ENCODE measurements at regions not wholly inside any gene's neighbourhood (a gene's known extent, or its start where the extent isn't known, plus 50 kb on each side); places are given as distances from the start of the nearest gene placed in this dataset.

DNA sequence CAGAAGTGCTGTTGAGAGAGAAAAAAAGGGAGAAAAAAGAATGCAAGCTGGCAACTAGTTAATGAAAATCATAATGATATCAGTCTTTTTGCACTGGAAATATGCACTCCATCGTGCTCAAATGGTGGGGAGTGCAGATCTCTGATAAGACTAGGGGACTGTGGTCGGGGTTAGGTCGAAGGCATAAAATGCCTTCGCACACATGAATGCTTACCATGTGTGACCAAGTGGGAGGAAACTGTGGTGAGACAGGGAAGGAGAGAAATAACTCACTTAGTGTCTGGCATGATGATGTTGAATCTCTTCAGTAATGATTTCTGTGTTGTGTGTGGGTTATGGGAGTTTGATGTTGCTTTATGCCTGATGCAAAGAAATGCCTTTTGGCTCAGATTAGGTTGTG, 358.9 kb downstream of the FBXO8 start:
- DNase-seq, result peak in 1 of 5 donors; percentile 6

DNA sequence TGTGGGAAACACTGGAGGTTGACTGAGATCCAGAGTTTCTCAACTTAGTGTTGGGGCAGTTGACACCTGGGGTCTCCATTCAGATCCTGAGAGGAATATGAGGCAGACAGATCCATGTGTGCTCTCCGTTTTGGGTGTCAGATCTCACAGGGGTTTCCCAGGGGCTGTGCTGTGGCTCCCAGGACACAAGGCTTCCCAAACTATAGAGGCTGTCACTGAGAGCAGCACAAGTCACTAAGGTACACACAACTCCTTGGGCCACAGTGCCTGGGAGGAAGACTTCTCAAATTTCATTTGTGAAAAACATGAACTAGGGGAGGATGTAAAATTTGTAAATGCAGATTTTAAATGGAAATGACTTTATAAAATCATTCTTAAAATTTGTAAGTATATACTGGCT, 363.6 kb downstream of the FBXO8 start:
- no peak for DNase-seq

DNA sequence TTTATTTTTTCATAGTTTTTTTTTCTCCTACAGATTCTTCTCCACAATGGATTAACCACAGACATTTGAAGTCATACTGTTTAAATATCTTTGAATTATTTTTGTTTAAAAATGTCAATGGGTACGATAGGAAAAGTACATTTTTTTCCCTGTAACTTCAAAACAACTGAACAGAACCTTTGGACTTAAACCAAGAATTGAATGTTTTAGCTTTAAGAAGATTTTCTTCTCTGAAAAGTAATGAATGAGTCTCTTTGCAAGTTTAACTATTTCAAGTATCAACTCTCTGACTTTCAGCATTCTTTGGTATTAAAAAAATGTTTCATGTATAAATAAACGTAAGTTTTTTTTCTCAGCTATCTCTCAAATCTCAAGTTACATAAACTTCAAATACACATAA, 364.3 kb downstream of the FBXO8 start:
- DNase-seq, result no peak

DNA sequence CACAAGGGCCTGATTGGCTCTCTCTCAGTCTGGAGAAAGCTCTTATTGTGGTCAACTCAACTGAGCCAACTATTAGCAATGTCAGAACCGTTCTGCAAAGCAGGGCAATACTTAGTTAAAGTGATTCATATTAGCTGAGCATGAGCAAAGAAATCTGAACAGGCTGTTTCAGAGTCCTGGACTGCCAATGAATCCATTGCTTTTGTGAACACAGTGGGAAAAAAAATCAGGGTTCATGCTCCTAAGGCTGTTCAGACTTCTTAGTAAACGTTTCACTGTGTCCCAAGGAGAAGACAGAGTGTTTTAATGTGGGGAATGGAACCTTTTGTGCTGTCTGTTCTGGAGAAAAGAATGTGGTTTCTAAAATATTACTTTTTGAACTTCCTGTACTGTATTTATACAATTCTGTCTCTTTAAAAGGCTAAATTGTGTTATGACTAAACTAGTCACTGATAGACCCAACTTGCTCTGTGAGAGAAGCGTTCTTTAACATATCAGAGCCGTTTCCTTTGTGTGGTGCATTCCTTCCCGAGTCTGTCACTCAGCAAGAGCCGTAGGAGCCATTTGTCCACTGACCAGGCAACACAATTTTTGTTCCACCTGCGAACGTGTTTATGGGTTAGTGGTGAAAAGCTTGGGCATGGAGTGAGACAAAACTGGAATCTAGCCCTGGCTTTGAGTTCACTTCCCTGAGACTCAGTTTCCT, 366.1 kb downstream of the FBXO8 start:
- DNase-seq, result no peak

DNA sequence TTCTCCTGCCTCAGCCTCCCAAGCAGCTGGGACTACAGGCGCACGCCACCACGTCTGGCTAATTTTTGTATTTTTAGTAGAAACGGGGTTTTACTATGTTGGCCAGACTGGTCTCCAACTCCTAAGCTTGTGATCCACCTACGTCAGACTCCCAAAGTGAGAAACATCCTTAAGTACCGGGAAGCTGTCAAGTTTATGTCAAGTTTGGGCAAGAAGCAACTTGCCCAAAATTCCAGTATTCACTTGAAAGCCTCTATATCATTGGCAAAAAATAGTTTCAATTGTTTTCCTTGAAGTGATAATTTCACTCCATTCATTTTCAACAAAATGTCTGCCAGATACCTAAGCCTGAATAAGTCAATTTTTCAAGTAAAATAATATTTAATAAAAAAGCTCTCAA, 370.0 kb downstream of the FBXO8 start:
- no peak for DNase-seq

DNA sequence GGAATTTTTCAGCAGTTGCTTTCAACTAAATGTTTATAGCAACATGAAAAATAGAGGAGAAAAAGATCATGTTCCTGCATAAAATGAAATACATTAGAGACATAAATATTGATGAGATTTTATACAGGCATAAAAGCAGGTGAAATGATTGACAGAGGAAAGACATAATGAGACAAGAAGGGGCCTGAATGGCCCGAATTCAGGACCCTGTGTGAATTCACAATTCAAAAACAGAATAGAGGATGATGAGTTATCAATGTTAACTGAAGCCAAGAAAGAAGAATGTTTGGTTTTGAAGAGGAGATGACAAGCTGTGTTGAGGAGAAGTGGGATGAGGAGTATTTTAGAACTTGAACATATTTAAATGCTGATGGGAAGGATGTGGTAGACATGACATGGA, 371.1 kb downstream of the FBXO8 start:
- DNase-seq, result no peak

DNA sequence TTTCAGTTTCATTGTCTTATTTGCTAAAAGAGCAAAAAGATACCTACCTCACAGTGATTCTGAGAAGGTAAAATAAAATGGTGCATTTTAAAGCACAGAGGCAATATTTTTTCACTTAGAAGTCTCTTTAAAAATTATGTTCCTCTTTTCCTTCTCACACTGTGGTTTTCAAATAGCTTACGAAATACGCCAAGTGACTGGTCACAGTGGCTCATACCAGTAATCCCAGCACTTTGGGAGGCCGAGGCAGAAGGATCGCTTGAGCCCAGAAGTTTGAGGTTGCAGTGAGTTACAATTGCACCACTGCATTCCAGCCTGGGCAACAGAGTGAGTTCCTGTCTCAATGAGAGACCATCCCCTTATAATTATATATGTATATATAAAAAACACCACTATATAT, 372.6 kb downstream of the FBXO8 start:
- no peak for DNase-seq

DNA sequence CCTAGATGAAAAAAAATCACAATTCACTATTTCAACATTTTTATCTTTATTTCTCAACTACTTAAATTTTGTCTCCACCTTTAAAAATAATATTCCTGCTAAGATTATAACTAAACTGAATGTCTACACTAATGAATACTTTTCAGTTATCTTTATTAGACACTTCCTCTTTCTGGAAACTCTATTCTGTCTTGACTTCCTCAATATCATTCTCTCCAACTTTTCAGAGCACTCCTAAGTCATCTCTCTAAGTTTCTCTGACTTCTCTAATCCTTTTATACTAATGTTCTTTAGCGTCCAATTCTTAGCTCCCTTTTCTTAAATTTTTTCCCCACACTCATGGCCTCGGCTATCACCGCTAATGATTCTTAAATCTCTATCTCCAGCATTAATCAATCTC, 374.2 kb downstream of the FBXO8 start:
- DNase-seq, result no peak

DNA sequence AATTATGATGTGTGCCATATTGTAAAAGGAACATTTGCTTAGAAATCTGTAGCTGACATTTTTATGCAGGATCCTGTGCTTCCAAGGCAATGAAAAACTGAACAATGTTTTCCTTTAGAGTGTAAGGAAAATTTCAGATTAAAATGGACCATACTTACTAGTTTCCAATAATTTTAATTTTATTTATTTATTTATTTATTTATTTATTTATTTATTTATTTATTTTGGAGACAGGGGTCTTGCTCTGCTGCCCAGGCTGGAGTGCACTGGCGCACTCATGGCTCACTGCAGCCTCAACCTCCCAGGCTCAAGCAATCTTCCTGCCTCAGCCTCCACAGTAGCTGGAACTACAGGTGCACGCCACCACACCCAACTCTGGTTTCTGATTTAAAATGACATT, 369.8 kb upstream of the HAND2 start:
- DNase-seq, result no peak

DNA sequence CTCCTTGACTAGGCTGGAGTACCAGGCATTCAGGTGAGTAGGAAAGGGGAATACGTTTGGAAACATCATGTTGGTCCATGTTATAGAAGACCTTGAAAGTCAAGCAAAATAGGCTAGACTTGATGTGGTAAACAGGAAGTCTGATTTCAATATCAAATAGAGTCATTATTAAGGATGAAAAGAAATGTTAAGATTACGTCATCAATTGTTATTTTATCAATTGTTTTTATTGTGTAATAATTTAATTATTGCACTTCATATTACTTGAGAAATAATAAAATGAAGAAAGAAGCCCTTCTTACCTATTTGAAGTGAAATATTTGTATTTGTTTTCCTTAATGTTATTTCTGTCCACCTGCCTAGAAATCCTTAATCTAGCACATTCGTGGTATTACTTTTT, 361.0 kb upstream of the HAND2 start:
- no peak for DNase-seq

DNA sequence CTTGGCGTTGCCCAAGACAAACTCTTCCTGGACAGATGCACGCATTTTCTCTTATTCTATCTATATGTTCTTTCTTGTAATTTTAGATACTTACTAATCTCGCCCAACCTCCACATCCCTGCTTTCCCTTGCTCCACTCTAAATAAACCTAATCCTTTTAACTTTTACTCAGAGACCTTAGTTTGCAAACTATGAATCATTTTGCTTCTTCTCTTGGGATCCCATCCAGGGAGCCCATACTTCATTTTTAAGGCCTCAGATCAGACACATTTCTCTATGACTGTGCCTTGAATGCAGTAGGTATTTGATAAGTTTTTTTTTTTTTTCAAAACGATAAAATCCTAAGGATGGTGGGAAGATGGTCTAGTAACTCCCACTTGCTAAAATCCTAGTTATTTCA, 353.8 kb upstream of the HAND2 start:
- DNase-seq, result no peak

DNA sequence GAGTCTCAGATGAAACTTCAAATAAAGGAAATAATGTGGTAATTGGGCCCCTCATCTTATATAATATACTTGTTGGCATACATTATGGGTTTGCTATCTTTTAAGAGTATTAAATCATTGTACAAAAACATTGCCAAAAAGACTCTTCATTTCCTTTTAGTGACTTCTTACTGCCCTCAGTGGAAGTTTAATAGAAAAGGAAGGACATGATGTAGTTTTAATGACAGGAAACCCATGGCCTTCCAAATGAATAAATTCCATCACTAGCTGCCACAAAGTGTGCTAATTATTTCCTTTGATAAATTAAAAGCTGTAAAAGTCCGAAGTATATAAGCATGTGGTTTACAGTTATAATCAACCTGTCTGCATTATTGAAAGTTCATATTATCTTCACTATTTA, 350.9 kb upstream of the HAND2 start:
- DNase-seq, result no peak

DNA sequence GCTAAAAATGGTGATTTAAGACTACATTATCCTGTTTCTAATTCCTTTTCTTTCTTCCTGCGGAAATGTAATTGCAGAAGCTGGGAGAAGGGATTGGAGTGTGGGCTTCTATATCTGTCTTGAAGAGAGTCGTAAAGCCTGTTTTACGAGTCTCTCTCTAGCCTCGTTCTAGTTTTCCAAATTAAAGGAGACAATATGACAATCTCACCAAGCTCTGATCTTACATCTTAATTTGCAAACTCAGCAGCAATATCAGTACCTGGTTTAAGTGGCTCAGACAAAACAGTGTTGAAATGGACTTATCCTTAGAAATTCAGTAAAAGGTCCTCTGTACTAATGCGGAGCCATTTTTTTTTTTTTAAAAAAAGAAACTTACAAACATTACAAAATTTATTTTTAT, 349.5 kb upstream of the HAND2 start:
- DNase-seq, result no peak

DNA sequence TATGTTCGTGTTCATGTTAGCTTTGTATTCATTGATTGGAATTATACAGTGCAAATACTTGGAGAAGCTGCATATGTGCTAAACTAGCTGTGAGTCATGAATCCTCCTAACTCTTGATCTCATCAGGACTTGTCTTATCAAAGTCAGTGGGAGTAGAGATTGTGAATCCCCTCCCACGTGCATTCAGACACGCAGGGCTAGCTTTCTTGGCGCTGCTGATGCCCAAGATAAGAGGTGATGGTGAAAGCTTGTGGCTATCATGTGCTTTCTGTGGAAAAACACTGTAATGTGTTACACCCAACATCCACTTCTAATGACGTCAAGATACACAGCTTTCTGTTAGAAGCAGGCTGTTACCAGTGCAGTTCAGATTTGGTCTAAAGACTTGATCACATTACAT, 348.7 kb upstream of the HAND2 start:
- DNase-seq, result no peak

DNA sequence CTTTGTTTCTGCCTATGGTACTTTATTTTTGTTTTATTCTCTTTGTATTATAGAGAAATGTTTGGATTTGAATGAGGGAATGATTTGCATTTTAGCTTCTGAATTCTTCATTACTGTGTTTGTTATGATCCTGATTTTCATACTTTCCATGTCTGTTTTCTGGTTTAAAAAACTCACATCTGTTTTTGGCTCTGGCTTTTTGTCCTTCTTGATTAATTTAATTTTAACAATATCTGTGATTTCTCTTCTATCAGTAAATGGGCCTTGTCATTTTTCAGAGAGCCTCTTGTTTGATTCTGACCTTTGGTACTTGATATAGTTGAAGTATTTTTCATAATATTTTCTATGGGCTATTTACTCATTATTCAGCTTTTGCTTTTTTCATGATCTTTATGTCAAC, 341.6 kb upstream of the HAND2 start:
- no peak for DNase-seq

DNA sequence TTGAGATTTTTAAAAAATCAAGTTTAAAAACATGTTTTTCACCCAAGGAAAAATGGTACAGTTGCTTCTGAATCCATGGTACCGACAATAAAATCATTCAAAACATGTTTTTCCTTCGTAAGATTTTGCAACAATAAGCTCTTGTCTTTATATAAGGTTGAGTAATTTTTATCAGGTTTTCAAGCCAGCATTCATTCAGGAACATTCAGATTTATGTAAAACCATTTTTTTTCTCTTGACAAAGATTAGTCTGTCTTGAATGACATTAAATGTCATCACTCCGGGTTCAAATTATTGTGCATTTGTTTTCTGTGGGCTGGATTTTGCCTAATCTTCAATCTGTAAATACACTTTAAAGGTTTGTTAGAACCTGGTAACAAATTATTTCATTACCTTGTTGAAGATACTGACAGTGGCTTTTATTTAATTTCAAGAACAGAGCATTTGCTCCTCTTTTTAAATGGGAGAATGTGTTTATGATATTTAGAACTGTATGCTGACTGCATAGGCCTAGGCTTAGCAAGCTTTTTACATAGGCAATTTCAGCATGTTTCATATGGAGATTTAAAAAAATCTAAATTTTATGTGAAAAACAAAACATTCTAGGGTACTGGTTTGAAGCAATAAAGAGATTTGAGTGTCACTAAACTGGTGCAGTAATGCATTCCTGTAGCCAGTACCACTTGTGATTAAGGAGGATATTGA, 336.4 kb upstream of the HAND2 start:
- DNase-seq, result no peak

DNA sequence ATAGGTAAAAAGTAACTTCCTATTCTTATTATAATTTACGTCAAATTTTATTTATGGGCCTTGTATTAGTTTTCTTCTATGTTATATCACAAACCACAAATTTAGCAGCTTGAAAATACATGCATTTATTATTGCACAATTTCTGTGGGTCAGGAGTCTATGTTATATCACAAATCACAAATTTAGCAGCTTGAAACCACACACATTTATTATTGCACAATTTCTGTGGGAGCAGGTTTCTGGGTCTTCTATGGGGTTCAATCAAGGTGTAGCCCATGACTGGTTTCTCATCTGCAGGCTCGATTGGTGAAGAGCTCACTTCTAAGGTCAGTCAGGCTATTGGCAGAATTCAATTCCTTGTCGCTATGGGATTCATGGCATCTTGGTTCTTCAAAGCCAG, 332.7 kb upstream of the HAND2 start:
- no peak for DNase-seq

DNA sequence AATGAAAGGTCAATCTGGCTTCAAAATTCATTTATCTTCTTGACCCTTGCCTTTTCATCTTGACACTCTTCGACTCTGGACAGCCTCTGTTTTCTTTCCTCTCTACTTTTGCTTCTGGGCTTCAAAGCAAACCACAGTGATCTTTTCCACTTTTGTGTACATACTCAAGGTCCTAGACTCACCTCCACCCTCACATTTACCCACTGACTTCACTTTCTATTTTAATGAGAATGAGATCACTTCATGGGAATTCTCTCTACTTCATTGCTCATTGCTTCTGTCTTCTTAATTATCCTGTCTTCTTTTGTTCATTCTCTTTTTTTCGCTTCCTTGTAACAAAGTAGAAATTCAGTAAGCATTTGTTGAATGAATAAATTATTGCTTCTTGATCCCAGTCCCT, 330.1 kb upstream of the HAND2 start:
- no peak for DNase-seq

DNA sequence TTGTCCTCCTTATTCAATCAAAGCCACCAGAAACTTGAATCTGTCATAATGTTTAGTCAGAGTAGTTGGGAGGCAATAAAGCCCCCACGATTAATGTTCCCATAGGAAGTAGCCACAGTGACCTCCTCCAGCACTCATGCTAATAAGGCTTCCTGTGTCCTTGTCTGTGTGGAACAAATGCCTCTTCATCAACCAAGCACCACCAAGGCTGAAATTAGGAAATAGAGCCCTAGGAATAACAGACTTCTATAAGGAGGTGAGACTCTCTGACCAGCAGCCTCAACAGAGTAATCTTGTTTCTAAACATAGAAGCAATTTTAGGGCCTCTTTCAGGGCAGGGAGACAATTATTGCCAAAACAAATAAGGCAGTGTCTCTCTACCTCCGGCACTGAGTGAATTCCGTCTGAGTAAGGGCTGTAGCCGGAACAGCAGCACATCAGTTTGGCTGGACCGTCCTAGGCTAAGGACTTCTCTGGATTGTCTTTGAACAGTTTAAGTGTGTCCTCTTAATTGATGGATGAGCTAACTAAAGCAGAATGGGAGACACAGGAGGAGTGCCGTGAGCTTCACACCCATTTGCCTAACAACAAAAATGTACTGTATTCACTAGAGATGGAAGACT, 329.2 kb upstream of the HAND2 start:
- DNase-seq, result no peak

DNA sequence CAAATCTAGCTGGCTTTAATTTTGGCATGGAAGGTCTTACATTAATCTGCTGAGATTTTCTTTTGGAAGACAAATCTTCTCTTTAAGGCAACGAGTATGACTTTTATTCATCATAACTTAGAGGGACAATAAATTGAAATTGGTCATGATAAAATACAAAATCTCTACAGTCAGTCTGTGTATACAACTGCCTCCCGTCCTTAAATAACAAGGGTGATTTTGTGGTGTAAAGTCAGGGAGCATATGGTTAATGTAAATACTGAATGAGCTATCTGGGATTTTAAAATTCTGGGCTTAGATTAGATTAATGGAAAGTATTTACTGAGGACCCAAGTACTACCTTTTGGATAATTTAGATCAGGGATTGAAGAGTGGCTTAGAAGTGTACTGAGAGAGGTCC, 328.4 kb upstream of the HAND2 start:
- DNase-seq, result no peak

DNA sequence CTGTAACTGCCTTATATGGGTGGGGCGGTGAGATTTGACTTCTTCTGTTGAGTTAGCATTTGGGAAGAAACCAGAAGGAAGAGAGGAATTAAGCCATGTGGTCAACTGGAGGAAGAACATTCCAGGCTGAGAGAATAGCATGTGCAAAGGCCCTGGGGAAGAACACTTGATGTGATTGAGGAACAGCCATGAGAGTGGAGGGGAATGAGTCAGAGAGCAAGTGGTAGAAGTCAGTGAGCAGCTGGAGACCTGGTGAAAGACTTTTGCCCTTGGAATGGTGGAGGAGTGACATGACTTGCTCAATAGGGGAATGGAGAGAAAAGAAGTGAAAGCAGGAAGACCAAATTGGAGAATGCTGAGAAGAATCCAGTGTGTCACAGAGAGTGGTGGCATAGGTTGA, 327.8 kb upstream of the HAND2 start:
- DNase-seq, result no peak

DNA sequence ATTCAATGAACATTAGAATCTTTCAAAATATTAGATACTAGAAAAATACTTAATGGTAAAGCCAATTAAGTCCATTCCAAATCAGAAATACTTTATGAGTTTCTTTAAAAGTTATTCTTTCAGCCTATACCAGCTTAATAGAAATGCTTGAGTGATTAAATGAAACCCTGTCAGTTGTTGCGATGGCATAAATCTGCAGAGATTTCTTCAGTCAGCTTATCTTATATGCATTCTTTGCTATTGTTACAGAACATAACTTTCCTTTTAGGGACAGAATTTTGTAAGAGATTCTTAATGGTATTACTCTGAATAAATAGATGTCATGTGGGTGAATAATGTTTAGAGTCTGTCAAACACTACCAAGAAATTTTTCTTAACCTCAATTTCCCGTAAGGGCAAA, 325.0 kb upstream of the HAND2 start:
- DNase-seq, result no peak

DNA sequence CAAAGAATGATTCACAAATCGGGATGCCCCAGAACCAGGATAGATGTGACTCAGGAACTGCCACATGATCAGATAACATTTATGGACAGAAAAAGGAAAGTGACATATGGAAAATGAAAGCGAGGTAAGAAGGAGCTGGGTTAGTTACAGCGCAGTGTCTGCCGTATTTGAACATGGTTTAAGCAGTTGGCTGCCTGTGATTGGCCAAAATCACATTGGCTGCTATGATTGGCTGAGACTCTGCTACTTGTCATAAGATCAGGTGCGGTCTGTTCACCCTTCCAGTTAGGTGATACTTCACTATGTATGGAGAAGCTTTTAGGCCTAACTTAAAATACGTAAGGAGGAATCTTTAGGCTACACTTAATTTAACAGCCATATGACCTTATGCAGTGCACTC, 322.7 kb upstream of the HAND2 start:
- no peak for DNase-seq

DNA sequence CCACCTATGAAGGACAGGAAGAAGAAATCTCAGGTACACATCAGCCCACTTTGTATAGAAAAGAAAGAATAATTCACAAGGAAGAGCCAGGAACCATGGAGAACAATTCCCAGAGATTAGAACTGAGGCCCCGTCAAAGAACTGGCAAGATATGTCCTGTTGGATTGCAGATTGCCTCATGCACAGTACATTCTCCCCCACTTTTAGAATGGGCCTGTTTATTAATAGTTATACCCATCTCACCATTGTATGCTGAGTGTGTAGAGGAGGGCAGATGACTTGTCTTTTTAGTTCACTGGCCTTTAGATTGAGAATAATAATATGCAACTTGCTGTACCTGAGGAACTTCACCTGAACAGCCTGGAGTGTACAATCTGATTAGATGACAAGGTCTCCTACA, 315.6 kb upstream of the HAND2 start:
- DNase-seq, result no peak

DNA sequence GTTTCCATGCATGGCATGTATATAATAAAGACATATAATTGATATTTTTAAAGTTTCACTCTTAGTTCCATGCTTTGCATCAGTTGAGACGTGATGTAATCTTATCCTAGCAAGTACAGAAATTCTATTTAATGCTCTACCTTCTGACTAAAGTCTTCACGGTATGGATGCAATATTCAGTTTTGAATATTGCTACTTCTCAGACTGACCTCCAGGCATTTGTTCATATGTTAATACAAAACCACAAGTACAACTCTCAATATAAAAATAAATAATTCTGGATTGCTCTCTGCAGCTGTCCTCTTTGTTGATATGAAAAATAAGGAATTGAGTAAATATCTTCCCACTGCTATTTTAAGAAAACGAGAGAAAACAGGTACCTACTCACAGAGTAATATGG, 309.8 kb upstream of the HAND2 start:
- DNase-seq, result no peak

Measured in T-helper 1 cell (primary cell).